ENCODE measurements at regions not wholly inside any gene's neighbourhood (a gene's known extent, or its start where the extent isn't known, plus 50 kb on each side); places are given as distances from the start of the nearest gene placed in this dataset.

DNA sequence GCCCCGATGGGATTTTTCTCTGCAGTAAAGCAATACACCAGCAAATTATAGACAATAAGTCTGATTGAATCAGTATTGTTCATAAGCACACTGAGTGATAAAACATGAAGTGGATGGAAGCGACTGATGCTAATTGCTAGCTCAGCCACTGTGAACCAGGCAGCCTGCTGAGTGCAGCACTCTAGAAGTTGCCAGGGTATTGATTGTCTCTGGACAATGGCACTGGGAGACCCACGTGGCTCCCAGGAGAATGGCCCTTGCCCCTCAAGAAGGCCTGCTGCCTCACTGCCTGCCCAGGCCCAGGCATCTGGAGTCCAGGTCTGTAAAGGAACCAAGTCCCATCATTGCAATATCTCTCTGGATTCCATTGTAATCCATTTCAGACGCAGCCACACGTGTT, 80.4 kb upstream of the TCERG1L start:
- DNase-seq (ENCODE audit: low read depth, low spot score) (no peak), ATAC-seq (no peak), FAIRE-seq (no peak)
- no peak overlapping the region for H3K4me2 ChIP-seq (ENCODE audit: control insufficient read depth, insufficient read depth)
- CTCF ChIA-PET = no interaction called here
- RAD21 ChIA-PET (ENCODE audit: unreplicated experiment) = no interaction called here
- in situ Hi-C loops (cut with MboI) (no loop called here), intact Hi-C loops (cut with micrococcal nuclease; ENCODE audit: unreplicated experiment) (no loop called here)
- H3K4me1 ChIP-seq (ENCODE audit: control insufficient read depth, insufficient read depth, low read length) = no peaks in the 10 kb centered on the region
- POLR2A ChIA-PET = no interaction called here
- no peak overlapping the region for H3K9ac ChIP-seq (ENCODE audit: control insufficient read depth, insufficient read depth, low read length)
- H2AFZ ChIP-seq (ENCODE audit: control insufficient read depth, low read depth, low read length) = no peak overlapping the region
- no peak for TF ChIP-seq SMAD1 (IDR thresholded peaks at IDR 0.05; ENCODE audit: low read depth, partially characterized antibody)
- no peak for TF ChIP-seq TCF12 (IDR thresholded peaks at IDR 0.05; ENCODE audit: low read depth, low read length)
- TF ChIP-seq CBX5 (IDR thresholded peaks at IDR 0.05; ENCODE audit: low read depth) = no peak
- no peak for TF ChIP-seq ATF7 (IDR thresholded peaks at IDR 0.05; ENCODE audit: low read depth)
- TF ChIP-seq CBX3 (IDR thresholded peaks at IDR 0.05; ENCODE audit: borderline replicate concordance, low read depth) = no peak
- no peak for TF ChIP-seq ATF3 (IDR thresholded peaks at IDR 0.05; ENCODE audit: borderline replicate concordance, extremely low read depth, low read depth, low read length)
- no peak for TF ChIP-seq GABPA (IDR thresholded peaks at IDR 0.05; ENCODE audit: low read depth)
- H3K9me3 ChIP-seq (replicated peaks; ENCODE audit: control insufficient read depth, insufficient read depth, low read length) = no peaks in the 10 kb centered on the region
- H3K79me2 ChIP-seq (ENCODE audit: control insufficient read depth, insufficient read depth, low read length) = no peaks in the 10 kb centered on the region
- 32% methylated on average over 5 of the region's 5 CpGs for WGBS (ENCODE audit: insufficient coverage, insufficient replicate concordance, low lambda C conversion rate, missing lambda C conversion rate)
- no peaks in the 10 kb centered on the region for H3K36me3 ChIP-seq (ENCODE audit: control insufficient read depth in 2 of 2, insufficient read depth in 2 of 2, low read length in 1 of 2)
- no peaks in the 10 kb centered on the region for H4K20me1 ChIP-seq (ENCODE audit: control insufficient read depth, insufficient read depth)
- H3K27me3 ChIP-seq (replicated peaks in 1 of 2; ENCODE audit: control insufficient read depth in 2 of 2, insufficient read depth in 2 of 2, low read length in 1 of 2) = no peaks in the 10 kb centered on the region
- BruUV-seq (replicated peaks) = no TSS peak
- H3K27ac ChIP-seq (ENCODE audit: control insufficient read depth, insufficient read depth) = no peak overlapping the region
- no peak overlapping the region for H3K4me3 ChIP-seq
- SMC1A ChIA-PET (ENCODE audit: uncharacterized antibody, unreplicated experiment) = no interaction called here
